ENCODE measurements at regions not wholly inside any gene's neighbourhood (a gene's known extent, or its start where the extent isn't known, plus 50 kb on each side); places are given as distances from the start of the nearest gene placed in this dataset.

DNA sequence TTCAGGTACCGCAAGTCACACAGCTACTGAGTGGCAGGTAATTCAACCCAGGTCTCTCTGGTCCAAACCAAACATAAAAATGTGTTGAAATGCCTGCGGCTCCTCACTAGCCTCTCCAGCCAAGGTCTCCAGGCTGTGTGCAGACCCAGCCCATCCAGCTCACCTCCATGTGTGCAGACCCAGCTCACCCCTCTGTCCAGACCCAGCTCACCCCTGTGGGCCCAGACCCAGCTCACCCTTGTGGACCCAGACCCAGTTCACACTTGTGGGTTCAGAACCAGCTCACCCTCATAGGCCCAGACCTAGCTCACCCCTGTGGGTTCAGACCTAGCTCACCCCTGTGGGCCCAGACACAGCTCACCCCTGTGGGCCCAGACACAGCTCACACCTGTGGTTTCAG lies 188.0 kb upstream of the ADCY2 start:
- TF ChIP-seq TAF1 (IDR thresholded peaks at IDR 0.05; ENCODE audit: borderline replicate concordance, insufficient read depth, low read length) (no peak), POLR2AphosphoS5 (IDR thresholded peaks at IDR 0.05; ENCODE audit: low read depth, low read length) (no peak), FOXP2 (optimal IDR thresholded peaks at IDR 0.05; ENCODE audit: borderline replicate concordance, extremely low read depth, extremely low read length, insufficient read depth) (no peak), SIN3A (IDR thresholded peaks at IDR 0.05; ENCODE audit: borderline replicate concordance, insufficient read depth, low read length) (no peak)
- TF ChIP-seq, protein P1, sequence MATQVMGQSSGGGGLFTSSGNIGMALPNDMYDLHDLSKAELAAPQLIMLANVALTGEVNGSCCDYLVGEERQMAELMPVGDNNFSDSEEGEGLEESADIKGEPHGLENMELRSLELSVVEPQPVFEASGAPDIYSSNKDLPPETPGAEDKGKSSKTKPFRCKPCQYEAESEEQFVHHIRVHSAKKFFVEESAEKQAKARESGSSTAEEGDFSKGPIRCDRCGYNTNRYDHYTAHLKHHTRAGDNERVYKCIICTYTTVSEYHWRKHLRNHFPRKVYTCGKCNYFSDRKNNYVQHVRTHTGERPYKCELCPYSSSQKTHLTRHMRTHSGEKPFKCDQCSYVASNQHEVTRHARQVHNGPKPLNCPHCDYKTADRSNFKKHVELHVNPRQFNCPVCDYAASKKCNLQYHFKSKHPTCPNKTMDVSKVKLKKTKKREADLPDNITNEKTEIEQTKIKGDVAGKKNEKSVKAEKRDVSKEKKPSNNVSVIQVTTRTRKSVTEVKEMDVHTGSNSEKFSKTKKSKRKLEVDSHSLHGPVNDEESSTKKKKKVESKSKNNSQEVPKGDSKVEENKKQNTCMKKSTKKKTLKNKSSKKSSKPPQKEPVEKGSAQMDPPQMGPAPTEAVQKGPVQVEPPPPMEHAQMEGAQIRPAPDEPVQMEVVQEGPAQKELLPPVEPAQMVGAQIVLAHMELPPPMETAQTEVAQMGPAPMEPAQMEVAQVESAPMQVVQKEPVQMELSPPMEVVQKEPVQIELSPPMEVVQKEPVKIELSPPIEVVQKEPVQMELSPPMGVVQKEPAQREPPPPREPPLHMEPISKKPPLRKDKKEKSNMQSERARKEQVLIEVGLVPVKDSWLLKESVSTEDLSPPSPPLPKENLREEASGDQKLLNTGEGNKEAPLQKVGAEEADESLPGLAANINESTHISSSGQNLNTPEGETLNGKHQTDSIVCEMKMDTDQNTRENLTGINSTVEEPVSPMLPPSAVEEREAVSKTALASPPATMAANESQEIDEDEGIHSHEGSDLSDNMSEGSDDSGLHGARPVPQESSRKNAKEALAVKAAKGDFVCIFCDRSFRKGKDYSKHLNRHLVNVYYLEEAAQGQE (IDR thresholded peaks at IDR 0.05; ENCODE audit: insufficient read depth in 1 of 2, low read depth in 2 of 2, low read length in 2 of 2) = no peak

GRCh38 chr5:7208938-7209337 lies 187.0 kb upstream of the ADCY2 start:
- TF ChIP-seq FOXP2 (optimal IDR thresholded peaks at IDR 0.05; ENCODE audit: borderline replicate concordance, extremely low read depth, extremely low read length, insufficient read depth) = no peak
- TF ChIP-seq, protein P1 (IDR thresholded peaks at IDR 0.05; ENCODE audit: insufficient read depth in 1 of 2, low read depth in 2 of 2, low read length in 2 of 2) = no peak
- no peak for TF ChIP-seq TAF1 (IDR thresholded peaks at IDR 0.05; ENCODE audit: borderline replicate concordance, insufficient read depth, low read length)
- TF ChIP-seq POLR2AphosphoS5 (IDR thresholded peaks at IDR 0.05; ENCODE audit: low read depth, low read length) = no peak
- no peak for TF ChIP-seq SIN3A (IDR thresholded peaks at IDR 0.05; ENCODE audit: borderline replicate concordance, insufficient read depth, low read length)

- TF ChIP-seq SIN3A (IDR thresholded peaks at IDR 0.05; ENCODE audit: borderline replicate concordance, insufficient read depth, low read length) = no peak
- TF ChIP-seq FOXP2 (optimal IDR thresholded peaks at IDR 0.05; ENCODE audit: borderline replicate concordance, extremely low read depth, extremely low read length, insufficient read depth) = no peak
- TF ChIP-seq, protein P1 (IDR thresholded peaks at IDR 0.05; ENCODE audit: insufficient read depth in 1 of 2, low read depth in 2 of 2, low read length in 2 of 2) = no peak
- TF ChIP-seq TAF1 (IDR thresholded peaks at IDR 0.05; ENCODE audit: borderline replicate concordance, insufficient read depth, low read length) = no peak
- no peak for TF ChIP-seq POLR2AphosphoS5 (IDR thresholded peaks at IDR 0.05; ENCODE audit: low read depth, low read length)
Observed at GRCh38 chr5:7209658-7210057, 186.3 kb upstream of the ADCY2 start.

GRCh38 chr5:7210549-7210948 lies 185.4 kb upstream of the ADCY2 start:
- TF ChIP-seq SIN3A (IDR thresholded peaks at IDR 0.05; ENCODE audit: borderline replicate concordance, insufficient read depth, low read length) (no peak), FOXP2 (optimal IDR thresholded peaks at IDR 0.05; ENCODE audit: borderline replicate concordance, extremely low read depth, extremely low read length, insufficient read depth) (no peak), POLR2AphosphoS5 (IDR thresholded peaks at IDR 0.05; ENCODE audit: low read depth, low read length) (no peak), TAF1 (IDR thresholded peaks at IDR 0.05; ENCODE audit: borderline replicate concordance, insufficient read depth, low read length) (no peak)
- TF ChIP-seq, protein P1 (IDR thresholded peaks at IDR 0.05; ENCODE audit: insufficient read depth in 1 of 2, low read depth in 2 of 2, low read length in 2 of 2) = no peak

DNA sequence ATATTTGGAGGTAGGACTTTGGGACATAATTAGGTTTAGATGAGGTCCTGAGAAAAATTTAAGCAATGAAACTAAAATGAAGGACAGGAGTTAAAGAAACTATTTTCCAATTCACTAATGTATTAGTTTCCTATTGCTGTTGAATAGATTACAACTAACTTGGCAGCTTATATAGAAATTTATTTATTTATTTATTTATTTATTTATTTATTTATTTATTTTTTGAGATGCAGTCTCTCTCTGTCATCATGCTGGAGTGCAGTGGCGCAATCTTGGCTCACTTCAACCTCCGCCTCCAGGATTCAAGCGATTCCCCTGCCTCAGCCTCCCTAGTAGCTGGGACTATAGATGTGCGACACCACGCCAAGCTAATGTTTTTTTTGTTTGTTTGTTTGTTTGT lies 182.4 kb upstream of the ADCY2 start:
- TF ChIP-seq, protein P1 (IDR thresholded peaks at IDR 0.05; ENCODE audit: insufficient read depth in 1 of 2, low read depth in 2 of 2, low read length in 2 of 2) = no peak
- TF ChIP-seq SIN3A (IDR thresholded peaks at IDR 0.05; ENCODE audit: borderline replicate concordance, insufficient read depth, low read length) (no peak), POLR2AphosphoS5 (IDR thresholded peaks at IDR 0.05; ENCODE audit: low read depth, low read length) (no peak), TAF1 (IDR thresholded peaks at IDR 0.05; ENCODE audit: borderline replicate concordance, insufficient read depth, low read length) (no peak), FOXP2 (optimal IDR thresholded peaks at IDR 0.05; ENCODE audit: borderline replicate concordance, extremely low read depth, extremely low read length, insufficient read depth) (no peak)
